ENCODE measurements at regions not wholly inside any gene's neighbourhood (a gene's known extent, or its start where the extent isn't known, plus 50 kb on each side); places are given as distances from the start of the nearest gene placed in this dataset.

GRCh38 chr6:3938715-3939367 lies 89.7 kb downstream of the FAM50B start:
- peaks cover 8% of the 10 kb centered on the region for H3K27me3 Mint-ChIP-seq
- no peak overlapping the region for H3K4me3 Mint-ChIP-seq
- no peak overlapping the region for H3K27ac Mint-ChIP-seq
- H3K9me3 Mint-ChIP-seq: no peaks in the 10 kb centered on the region
- no peaks in the 10 kb centered on the region for H3K36me3 Mint-ChIP-seq
- H3K4me1 Mint-ChIP-seq: peaks cover 0 to 1% (median 0%) of the 10 kb centered on the region in 3 donors

- H3K4me3 Mint-ChIP-seq: no peak overlapping the region
- H3K27ac Mint-ChIP-seq: no peak overlapping the region
- H3K9me3 Mint-ChIP-seq: no peaks in the 10 kb centered on the region
- H3K4me1 Mint-ChIP-seq: peaks cover 0 to 1% (median 0%) of the 10 kb centered on the region in 3 donors
- H3K27me3 Mint-ChIP-seq: peaks cover 8% of the 10 kb centered on the region
- no peaks in the 10 kb centered on the region for H3K36me3 Mint-ChIP-seq
Observed at GRCh38 chr6:3939368-3939958, 90.3 kb downstream of the FAM50B start.

GRCh38 chr6:3939964-3940363 lies 90.8 kb downstream of the FAM50B start:
- peaks cover 8% of the 10 kb centered on the region for H3K27me3 Mint-ChIP-seq
- H3K27ac Mint-ChIP-seq: no peak overlapping the region
- H3K4me3 Mint-ChIP-seq: no peak overlapping the region
- peaks cover 0 to 1% (median 0%) of the 10 kb centered on the region in 3 donors for H3K4me1 Mint-ChIP-seq
- no peaks in the 10 kb centered on the region for H3K36me3 Mint-ChIP-seq
- H3K9me3 Mint-ChIP-seq: no peaks in the 10 kb centered on the region

- no peaks in the 10 kb centered on the region for H3K9me3 Mint-ChIP-seq
- peaks cover 8% of the 10 kb centered on the region for H3K27me3 Mint-ChIP-seq
- no peak overlapping the region for H3K4me3 Mint-ChIP-seq
- peaks cover 0 to 1% (median 0%) of the 10 kb centered on the region in 3 donors for H3K4me1 Mint-ChIP-seq
- no peak overlapping the region for H3K27ac Mint-ChIP-seq
- H3K36me3 Mint-ChIP-seq: no peaks in the 10 kb centered on the region
Observed at GRCh38 chr6:3940703-3941102, 91.5 kb downstream of the FAM50B start.

- H3K27me3 Mint-ChIP-seq: peaks cover 15% of the 10 kb centered on the region
- H3K4me3 Mint-ChIP-seq: no peak overlapping the region
- H3K36me3 Mint-ChIP-seq: no peaks in the 10 kb centered on the region
- peaks cover 0 to under 1% (median 0%) of the 10 kb centered on the region in 3 donors for H3K9me3 Mint-ChIP-seq
- no peak overlapping the region for H3K27ac Mint-ChIP-seq
- H3K4me1 Mint-ChIP-seq: peaks cover 1 to 3% (median 2%) of the 10 kb centered on the region in 3 donors
Observed at GRCh38 chr6:3943331-3943765, 94.2 kb downstream of the FAM50B start.

- H3K27me3 Mint-ChIP-seq: peaks cover 15% of the 10 kb centered on the region
- H3K4me1 Mint-ChIP-seq: peaks cover 1 to 6% (median 2%) of the 10 kb centered on the region in 3 donors
- H3K9me3 Mint-ChIP-seq: peaks cover 0 to 5% (median 0%) of the 10 kb centered on the region in 3 donors
- H3K36me3 Mint-ChIP-seq: no peaks in the 10 kb centered on the region
- H3K4me3 Mint-ChIP-seq: no peak overlapping the region
- no peak overlapping the region for H3K27ac Mint-ChIP-seq
Observed at GRCh38 chr6:3944246-3944645, 95.1 kb downstream of the FAM50B start.

- H3K4me1 Mint-ChIP-seq: peaks cover 1 to 6% (median 2%) of the 10 kb centered on the region in 3 donors
- no peak overlapping the region for H3K4me3 Mint-ChIP-seq
- no peak overlapping the region for H3K27ac Mint-ChIP-seq
- peaks cover 0 to 5% (median 2%) of the 10 kb centered on the region in 3 donors for H3K9me3 Mint-ChIP-seq
- no peaks in the 10 kb centered on the region for H3K36me3 Mint-ChIP-seq
- H3K27me3 Mint-ChIP-seq: peaks cover 14% of the 10 kb centered on the region
Observed at GRCh38 chr6:3946778-3947177, 97.6 kb downstream of the FAM50B start.

- Mint-ChIP-seq H3K27me3 (peaks cover 14% of the 10 kb centered on the region), H3K9me3 (peaks cover 0 to 8% (median 4%) of the 10 kb centered on the region in 3 donors), H3K36me3 (no peaks in the 10 kb centered on the region), H3K27ac (no peak overlapping the region), H3K4me1 (peaks cover 0 to 6% (median 2%) of the 10 kb centered on the region in 3 donors), H3K4me3 (no peak overlapping the region)
Observed at GRCh38 chr6:3948866-3949265, 99.7 kb downstream of the FAM50B start.

- Mint-ChIP-seq H3K36me3 (no peaks in the 10 kb centered on the region), H3K4me1 (peaks cover 0 to 6% (median 2%) of the 10 kb centered on the region in 3 donors), H3K27me3 (peaks cover 14% of the 10 kb centered on the region), H3K4me3 (no peak overlapping the region), H3K9me3 (peaks cover 0 to 8% (median 4%) of the 10 kb centered on the region in 3 donors), H3K27ac (no peak overlapping the region)
Observed at GRCh38 chr6:3949521-3949920, 100.3 kb downstream of the FAM50B start.

- H3K27me3 Mint-ChIP-seq: peaks cover 6% of the 10 kb centered on the region
- H3K36me3 Mint-ChIP-seq: no peaks in the 10 kb centered on the region
- no peak overlapping the region for H3K4me3 Mint-ChIP-seq
- peaks cover 8 to 10% (median 8%) of the 10 kb centered on the region in 3 donors for H3K9me3 Mint-ChIP-seq
- H3K4me1 Mint-ChIP-seq: no peaks in the 10 kb centered on the region
- no peak overlapping the region for H3K27ac Mint-ChIP-seq
Observed at GRCh38 chr6:3956054-3956453, 106.9 kb downstream of the FAM50B start.

GRCh38 chr6:3957321-3957720 lies 108.1 kb downstream of the FAM50B start:
- Mint-ChIP-seq H3K9me3 (peaks cover 8 to 9% (median 8%) of the 10 kb centered on the region in 3 donors), H3K4me1 (no peaks in the 10 kb centered on the region), H3K4me3 (no peak overlapping the region), H3K36me3 (peaks cover 2% of the 10 kb centered on the region), H3K27me3 (peaks cover 6% of the 10 kb centered on the region), H3K27ac (no peak overlapping the region)

GRCh38 chr6:3958255-3958654 lies 109.1 kb downstream of the FAM50B start:
- no peak overlapping the region for H3K27ac Mint-ChIP-seq
- no peaks in the 10 kb centered on the region for H3K4me1 Mint-ChIP-seq
- no peak overlapping the region for H3K4me3 Mint-ChIP-seq
- peaks cover 6% of the 10 kb centered on the region for H3K27me3 Mint-ChIP-seq
- peaks cover 2% of the 10 kb centered on the region for H3K36me3 Mint-ChIP-seq
- H3K9me3 Mint-ChIP-seq: peaks cover 8% of the 10 kb centered on the region in 3 donors

GRCh38 chr6:3959385-3959784 lies 110.2 kb downstream of the FAM50B start:
- Mint-ChIP-seq H3K27ac (peak overlapping the region in 1 of 3 donors; percentile 50), H3K4me1 (no peaks in the 10 kb centered on the region), H3K9me3 (peaks cover 6 to 8% (median 6%) of the 10 kb centered on the region in 3 donors), H3K27me3 (peaks cover 3% of the 10 kb centered on the region), H3K36me3 (peaks cover 2% of the 10 kb centered on the region), H3K4me3 (no peak overlapping the region)

- Mint-ChIP-seq H3K4me1 (no peaks in the 10 kb centered on the region), H3K27me3 (peaks cover 4% of the 10 kb centered on the region), H3K9me3 (peaks cover 6 to 8% (median 6%) of the 10 kb centered on the region in 3 donors), H3K36me3 (peaks cover 2% of the 10 kb centered on the region), H3K27ac (no peak overlapping the region), H3K4me3 (no peak overlapping the region)
Observed at GRCh38 chr6:3960754-3961361, 111.7 kb downstream of the FAM50B start.

- Mint-ChIP-seq H3K4me1 (no peaks in the 10 kb centered on the region), H3K9me3 (peaks cover 6 to 8% (median 6%) of the 10 kb centered on the region in 3 donors), H3K27ac (no peak overlapping the region), H3K27me3 (peaks cover 2% of the 10 kb centered on the region), H3K36me3 (peaks cover 2% of the 10 kb centered on the region), H3K4me3 (no peak overlapping the region)
Observed at GRCh38 chr6:3961581-3962215, 112.5 kb downstream of the FAM50B start.
